ENCODE measurements at regions not wholly inside any gene's neighbourhood (a gene's known extent, or its start where the extent isn't known, plus 50 kb on each side); places are given as distances from the start of the nearest gene placed in this dataset.

- no peak for TF ChIP-seq POLR2AphosphoS5 (IDR thresholded peaks at IDR 0.05)
- no peak for TF ChIP-seq POLR2A (IDR thresholded peaks at IDR 0.05)
- no peak for TF ChIP-seq CTCF (IDR thresholded peaks at IDR 0.05)
- H3K4me3 ChIP-seq: no peak overlapping the region
- no peaks in the 10 kb centered on the region for H3K36me3 ChIP-seq
- no peak overlapping the region for H3K27ac ChIP-seq
- no peaks in the 10 kb centered on the region for H3K4me1 ChIP-seq
- intact Hi-C loops (cut with DNase I; ENCODE audit: low total_unique reads): no loop called here
- DNase-seq (ENCODE audit: low spot score in 2 of 2): no peak
- no peaks in the 10 kb centered on the region for H3K9me3 ChIP-seq
- H3K27me3 ChIP-seq: no peaks in the 10 kb centered on the region
Observed at GRCh38 chr11:31959716-31960115, 131.2 kb upstream of the RCN1 start.

- no peaks in the 10 kb centered on the region for H3K9me3 ChIP-seq
- TF ChIP-seq POLR2A (IDR thresholded peaks at IDR 0.05) (no peak), CTCF (IDR thresholded peaks at IDR 0.05) (peak in 2 of 3 donors; percentile 33 to 38), POLR2AphosphoS5 (IDR thresholded peaks at IDR 0.05) (no peak)
- H3K27ac ChIP-seq: no peak overlapping the region
- no peaks in the 10 kb centered on the region for H3K27me3 ChIP-seq
- H3K36me3 ChIP-seq: no peaks in the 10 kb centered on the region
- H3K4me3 ChIP-seq: no peak overlapping the region
- intact Hi-C loops (cut with DNase I; ENCODE audit: low total_unique reads): no loop called here
- H3K4me1 ChIP-seq: no peaks in the 10 kb centered on the region
- DNase-seq (ENCODE audit: low spot score in 2 of 2): no peak
Observed at GRCh38 chr11:31958076-31958735, 132.7 kb upstream of the RCN1 start.

- no peaks in the 10 kb centered on the region for H3K36me3 ChIP-seq
- TF ChIP-seq CTCF (IDR thresholded peaks at IDR 0.05) (no peak), POLR2AphosphoS5 (IDR thresholded peaks at IDR 0.05) (no peak), POLR2A (IDR thresholded peaks at IDR 0.05) (no peak)
- H3K27ac ChIP-seq: no peak overlapping the region
- H3K4me3 ChIP-seq: no peak overlapping the region
- no peak for DNase-seq (ENCODE audit: low spot score in 2 of 2)
- intact Hi-C loops (cut with DNase I; ENCODE audit: low total_unique reads): no loop called here
- H3K4me1 ChIP-seq: no peaks in the 10 kb centered on the region
- no peaks in the 10 kb centered on the region for H3K27me3 ChIP-seq
- H3K9me3 ChIP-seq: no peaks in the 10 kb centered on the region
Observed at GRCh38 chr11:31957674-31958073, 133.2 kb upstream of the RCN1 start.

- Histone ChIP-seq H3K4me1 (no peaks in the 10 kb centered on the region), H3K27ac (no peak overlapping the region), H3K27me3 (no peaks in the 10 kb centered on the region), H3K4me3 (no peak overlapping the region), H3K9me3 (no peaks in the 10 kb centered on the region), H3K36me3 (no peaks in the 10 kb centered on the region)
- no peak for TF ChIP-seq CTCF (IDR thresholded peaks at IDR 0.05)
- no peak for TF ChIP-seq POLR2AphosphoS5 (IDR thresholded peaks at IDR 0.05)
- TF ChIP-seq POLR2A (IDR thresholded peaks at IDR 0.05): no peak
- intact Hi-C loops (cut with DNase I; ENCODE audit: low total_unique reads): no loop called here
- no peak for DNase-seq (ENCODE audit: low spot score in 2 of 2)
Observed at GRCh38 chr11:31956310-31956709, 134.6 kb upstream of the RCN1 start.

GRCh38 chr11:31955838-31956237 is 135.0 kb upstream of the RCN1 start:
- no peak overlapping the region for H3K27ac ChIP-seq

More at GRCh38 chr11:31955838-31956237, 135.0 kb upstream of the RCN1 start:
- intact Hi-C loops (cut with DNase I; ENCODE audit: low total_unique reads): no loop called here
- H3K36me3 ChIP-seq: no peaks in the 10 kb centered on the region
- no peaks in the 10 kb centered on the region for H3K9me3 ChIP-seq
- H3K27me3 ChIP-seq: no peaks in the 10 kb centered on the region
- no peaks in the 10 kb centered on the region for H3K4me1 ChIP-seq
- no peak for TF ChIP-seq POLR2AphosphoS5 (IDR thresholded peaks at IDR 0.05)
- TF ChIP-seq POLR2A (IDR thresholded peaks at IDR 0.05): no peak
- no peak for TF ChIP-seq CTCF (IDR thresholded peaks at IDR 0.05)
- no peak overlapping the region for H3K4me3 ChIP-seq
- DNase-seq (ENCODE audit: low spot score in 2 of 2): no peak

Data from breast epithelium (tissue), 4 donors.